PC-3 (cell line): ENCODE measurements at regions not wholly inside any gene's neighbourhood (a gene's known extent, or its start where the extent isn't known, plus 50 kb on each side); places are given as distances from the start of the nearest gene placed in this dataset.

Experiments used
- ATAC-seq: fragments of 200-7000 bp; cut with Tn5 transposase; 2 replicates; pipeline ENCODE4 v1.9.1; 2020; ENCODE audit warnings: mild to moderate bottlenecking, moderate library complexity
- BruUV-seq: library from RNA; stranded (reverse); fragments of 400-500 nt; replicated peaks from 2 replicates; lab custom pipeline; 2021; lab: Mats Ljungman, UMichigan
- CTCF ChIA-PET: fragments of 300-600 bp; sonication (Branson Sonifier 250); formaldehyde crosslinking; loops from one replicate; lab custom pipeline; 2022; ENCODE audit warnings: antibody characterized with exemption; lab: Charles Lee
- POLR2A ChIA-PET: fragments of 300-600 bp; sonication (Branson Sonifier 250); formaldehyde crosslinking; loops from one replicate; lab custom pipeline; 2022; ENCODE audit warnings: antibody characterized with exemption; ENCODE audit not compliant: unreplicated experiment; lab: Charles Lee
- DNase-seq: peaks from one replicate; pipeline ENCODE4 v3.0.0-alpha.2; 2015
- H2AFZ ChIP-seq: fragments of 300-600 bp; sonication (generic); 2 replicates; pipeline ENCODE4 v1.6.0; 2016; ENCODE audit warnings: antibody characterized with exemption, low read length
- H3F3A ChIP-seq: fragments of 300-600 bp; sonication (generic); one replicate; pipeline ENCODE4 v1.6.0; 2017; ENCODE audit warnings: antibody characterized with exemption, low read length, control low read depth, mild to moderate bottlenecking; ENCODE audit not compliant: unreplicated experiment
- H3K27ac ChIP-seq: fragments of 300-600 bp; sonication (generic); 2 replicates; pipeline ENCODE4 v1.5.1; 2016; ENCODE audit warnings: mild to moderate bottlenecking, low read length
- H3K27me3 ChIP-seq: fragments of 300-600 bp; sonication (generic); 2 replicates; pipeline ENCODE4 v1.6.1; 2016; ENCODE audit warnings: low read length, mixed read lengths
- H3K36me3 ChIP-seq: fragments of 300-600 bp; sonication (generic); 2 replicates; pipeline ENCODE4 v1.6.1; 2016; ENCODE audit warnings: low read depth, mixed run types, low read length, mixed read lengths
- H3K4me1 ChIP-seq: fragments of 300-600 bp; sonication (generic); 2 replicates; pipeline ENCODE4 v1.5.1; 2016; ENCODE audit warnings: low read length; ENCODE audit not compliant: insufficient read depth
- H3K4me2 ChIP-seq: fragments of 300-600 bp; sonication (generic); 2 replicates; pipeline ENCODE4 v1.6.0; 2016; ENCODE audit warnings: low read length
- H3K4me3 ChIP-seq: fragments of 300-600 bp; sonication (generic); 2 replicates; pipeline ENCODE4 v1.5.1; 2016; ENCODE audit warnings: mild to moderate bottlenecking, low read length, mixed read lengths
- H3K79me2 ChIP-seq: fragments of 300-600 bp; sonication (generic); 2 replicates; pipeline ENCODE4 v1.6.1; 2017; ENCODE audit warnings: low read length, mixed read lengths
- H3K9ac ChIP-seq: fragments of 300-600 bp; sonication (generic); 2 replicates; pipeline ENCODE4 v1.6.0; 2016; ENCODE audit warnings: mild to moderate bottlenecking, low read length
- H3K9me2 ChIP-seq: fragments of 300-600 bp; sonication (generic); replicated peaks from 2 replicates; pipeline ENCODE4 v1.6.1; 2016; ENCODE audit warnings: mixed run types, low read length, mixed read lengths
- H3K9me3 ChIP-seq: fragments of 300-600 bp; sonication (generic); 2 replicates; pipeline ENCODE4 v1.6.1; 2016; ENCODE audit warnings: low read length, mixed read lengths
- H4K20me1 ChIP-seq: fragments of 300-600 bp; sonication (generic); 2 replicates; pipeline ENCODE4 v1.6.1; 2016; ENCODE audit warnings: low read length, mixed read lengths
- EZH2 ChIP-seq: fragments of 300-600 bp; sonication (generic); IDR thresholded peaks from one replicate; pipeline ENCODE4 v1.6.1; 2017; ENCODE audit warnings: antibody characterized with exemption, mild to moderate bottlenecking, low read length; ENCODE audit not compliant: unreplicated experiment
- EZH2phosphoT487 ChIP-seq: fragments of 300-600 bp; sonication (generic); IDR thresholded peaks from 2 replicates; pipeline ENCODE4 v1.6.1; 2018; ENCODE audit warnings: mild to moderate bottlenecking, antibody characterized with exemption, low read length, borderline replicate concordance
- intact Hi-C: fragments of 100-400 bp; cut with micrococcal nuclease; formaldehyde crosslinking; loops from 2 replicates; pipeline ENCODE4 v1.9.0; 2023
- TF ChIP-seq, protein P1 (sequence below): fragments of 300-600 bp; sonication (generic); conservative IDR thresholded peaks from 2 replicates; pipeline ENCODE4 v1.5.1; 2017; ENCODE audit warnings: antibody characterized with exemption, low read depth, mild to moderate bottlenecking, low read length

DNA sequence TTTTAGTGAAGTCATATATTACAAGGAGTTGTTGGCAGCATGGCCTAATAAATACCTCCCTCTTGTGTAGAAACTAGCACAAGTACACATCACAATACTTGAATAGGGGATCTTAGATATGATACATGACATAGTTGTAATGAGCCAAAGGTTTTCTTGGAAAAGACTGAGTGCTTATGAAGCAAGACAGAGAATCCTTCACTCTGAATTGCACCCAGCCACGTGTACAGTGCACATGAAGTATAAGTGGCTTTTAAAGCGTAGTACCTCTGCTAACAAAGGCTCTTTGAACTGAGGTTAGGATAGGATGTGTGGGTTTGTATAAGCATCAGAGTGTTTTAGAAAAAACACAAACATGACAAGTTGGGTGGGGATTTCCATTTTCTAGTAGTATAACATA is 145.5 kb upstream of the STMND1 start:
- Histone ChIP-seq H3K4me2 (no peak overlapping the region), H3K9me3 (no peaks in the 10 kb centered on the region), H4K20me1 (no peaks in the 10 kb centered on the region), H3K9me2 (no peaks in the 10 kb centered on the region), H3K4me3 (no peak overlapping the region), H3K9ac (no peak overlapping the region), H3F3A (no peaks in the 10 kb centered on the region), H3K4me1 (peaks cover 3% of the 10 kb centered on the region; the same call in 1 of the 2 replicates), H3K36me3 (no peaks in the 10 kb centered on the region), H2AFZ (no peak overlapping the region), H3K27me3 (no peaks in the 10 kb centered on the region), H3K27ac (no peak overlapping the region), H3K79me2 (no peaks in the 10 kb centered on the region)
- ATAC-seq (no peak), DNase-seq (peak; percentile 7)
- intact Hi-C loops: loop anchor here (10.0 kb wide), 1 partner anchor 622 kb away; no protein-coding TSS in a partner anchor
- ChIA-PET CTCF (no interaction called here), POLR2A (no interaction called here)
- TF ChIP-seq, protein P1, sequence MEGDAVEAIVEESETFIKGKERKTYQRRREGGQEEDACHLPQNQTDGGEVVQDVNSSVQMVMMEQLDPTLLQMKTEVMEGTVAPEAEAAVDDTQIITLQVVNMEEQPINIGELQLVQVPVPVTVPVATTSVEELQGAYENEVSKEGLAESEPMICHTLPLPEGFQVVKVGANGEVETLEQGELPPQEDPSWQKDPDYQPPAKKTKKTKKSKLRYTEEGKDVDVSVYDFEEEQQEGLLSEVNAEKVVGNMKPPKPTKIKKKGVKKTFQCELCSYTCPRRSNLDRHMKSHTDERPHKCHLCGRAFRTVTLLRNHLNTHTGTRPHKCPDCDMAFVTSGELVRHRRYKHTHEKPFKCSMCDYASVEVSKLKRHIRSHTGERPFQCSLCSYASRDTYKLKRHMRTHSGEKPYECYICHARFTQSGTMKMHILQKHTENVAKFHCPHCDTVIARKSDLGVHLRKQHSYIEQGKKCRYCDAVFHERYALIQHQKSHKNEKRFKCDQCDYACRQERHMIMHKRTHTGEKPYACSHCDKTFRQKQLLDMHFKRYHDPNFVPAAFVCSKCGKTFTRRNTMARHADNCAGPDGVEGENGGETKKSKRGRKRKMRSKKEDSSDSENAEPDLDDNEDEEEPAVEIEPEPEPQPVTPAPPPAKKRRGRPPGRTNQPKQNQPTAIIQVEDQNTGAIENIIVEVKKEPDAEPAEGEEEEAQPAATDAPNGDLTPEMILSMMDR: peak; percentile 29; the same call in 1 of the 2 replicates
- no peak for TF ChIP-seq EZH2phosphoT487
- no TSS peak for BruUV-seq

DNA sequence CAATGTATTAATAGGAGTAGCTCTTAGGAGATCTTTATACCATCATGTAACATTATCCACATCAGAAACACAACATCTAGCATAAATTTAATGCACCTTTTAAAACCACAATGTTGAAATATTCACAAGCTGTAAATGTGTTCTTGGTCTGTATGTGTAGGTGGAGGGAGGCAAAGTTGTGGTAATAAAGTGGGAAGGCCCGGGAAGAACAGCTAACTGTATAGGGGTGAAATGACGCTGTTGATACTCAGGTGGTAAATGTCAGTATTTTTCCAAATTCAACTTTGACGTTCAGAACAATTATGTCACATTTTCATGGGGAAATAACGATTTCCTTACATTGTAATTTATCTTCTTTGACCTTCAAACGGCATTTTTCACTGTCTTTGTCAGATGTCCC is 146.0 kb upstream of the STMND1 start:
- Histone ChIP-seq H3K9me3 (no peaks in the 10 kb centered on the region), H3K9me2 (no peaks in the 10 kb centered on the region), H3K4me2 (no peak overlapping the region), H3F3A (no peaks in the 10 kb centered on the region), H3K79me2 (no peaks in the 10 kb centered on the region), H3K4me1 (no peaks in the 10 kb centered on the region), H4K20me1 (no peaks in the 10 kb centered on the region), H3K9ac (no peak overlapping the region), H2AFZ (no peak overlapping the region), H3K27ac (no peak overlapping the region), H3K4me3 (no peak overlapping the region), H3K36me3 (no peaks in the 10 kb centered on the region), H3K27me3 (no peaks in the 10 kb centered on the region)
- no TSS peak for BruUV-seq
- ATAC-seq (no peak), DNase-seq (no peak)
- TF ChIP-seq EZH2phosphoT487: no peak
- TF ChIP-seq, protein P1: no peak
- no peak for TF ChIP-seq EZH2
- ChIA-PET POLR2A (no interaction called here), CTCF (no interaction called here)
- intact Hi-C loops: loop anchor here (10.0 kb wide), 1 partner anchor 621 kb away; no protein-coding TSS in a partner anchor

DNA sequence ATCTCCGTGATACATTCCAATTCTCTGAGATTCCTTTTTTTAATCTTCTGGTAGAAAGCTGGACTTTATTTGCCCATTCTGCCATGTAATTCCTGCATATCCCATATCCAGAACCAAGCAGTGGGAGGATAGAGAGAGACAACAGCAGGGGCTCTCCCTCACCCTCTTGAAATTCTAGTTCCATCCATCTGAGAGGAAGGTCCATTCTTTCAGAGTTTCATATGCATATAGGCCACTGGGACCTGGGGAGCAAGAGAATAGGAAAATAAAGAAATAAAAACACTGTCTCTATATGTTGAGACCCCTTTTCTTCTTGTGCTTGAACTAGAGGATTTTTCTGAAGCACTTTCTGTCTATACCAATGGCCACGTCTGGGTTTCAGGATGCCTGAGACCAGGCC is 147.9 kb upstream of the STMND1 start:
- BruUV-seq: no TSS peak
- no peak overlapping the region for H3K9ac ChIP-seq
- no peaks in the 10 kb centered on the region for H3K27me3 ChIP-seq
- no peak overlapping the region for H2AFZ ChIP-seq
- H3K79me2 ChIP-seq: no peaks in the 10 kb centered on the region
- no peaks in the 10 kb centered on the region for H3K36me3 ChIP-seq
- H4K20me1 ChIP-seq: no peaks in the 10 kb centered on the region
- TF ChIP-seq EZH2phosphoT487 (no peak), EZH2 (no peak)
- TF ChIP-seq, protein P1: no peak; the same call in 1 of the 2 replicates
- H3K4me2 ChIP-seq: no peak overlapping the region
- H3K9me2 ChIP-seq: no peaks in the 10 kb centered on the region
- no peaks in the 10 kb centered on the region for H3K9me3 ChIP-seq
- ChIA-PET POLR2A (no interaction called here), CTCF (no interaction called here)
- no peak overlapping the region for H3K4me3 ChIP-seq
- H3K4me1 ChIP-seq: no peaks in the 10 kb centered on the region
- no peak for ATAC-seq
- H3K27ac ChIP-seq: no peak overlapping the region
- DNase-seq: no peak
- intact Hi-C loops: loop anchor here (10.0 kb wide), 1 partner anchor 619 kb away; no protein-coding TSS in a partner anchor
- H3F3A ChIP-seq: no peaks in the 10 kb centered on the region
